GM18505 (cell line): ENCODE measurements at regions not wholly inside any gene's neighbourhood (a gene's known extent, or its start where the extent isn't known, plus 50 kb on each side); places are given as distances from the start of the nearest gene placed in this dataset.
"Not testable (repeated sequence)": the region's sequence is repeated elsewhere in the genome, so short reads cannot be mapped to it uniquely, and the experiment has no call there.

Experiments
- ATAC-seq: cut with Tn5 transposase; IDR thresholded peaks from one replicate; pipeline ENCODE4 v1.9.1; 2021; ENCODE audit not compliant: unreplicated experiment
- POLR2A ChIP-seq: IDR thresholded peaks from 4 replicates; pipeline ENCODE4 v1.6.1; 2011; ENCODE audit warnings: borderline replicate concordance; ENCODE audit not compliant: insufficient read depth, insufficient read length; ENCODE audit errors: extremely low read depth

DNA sequence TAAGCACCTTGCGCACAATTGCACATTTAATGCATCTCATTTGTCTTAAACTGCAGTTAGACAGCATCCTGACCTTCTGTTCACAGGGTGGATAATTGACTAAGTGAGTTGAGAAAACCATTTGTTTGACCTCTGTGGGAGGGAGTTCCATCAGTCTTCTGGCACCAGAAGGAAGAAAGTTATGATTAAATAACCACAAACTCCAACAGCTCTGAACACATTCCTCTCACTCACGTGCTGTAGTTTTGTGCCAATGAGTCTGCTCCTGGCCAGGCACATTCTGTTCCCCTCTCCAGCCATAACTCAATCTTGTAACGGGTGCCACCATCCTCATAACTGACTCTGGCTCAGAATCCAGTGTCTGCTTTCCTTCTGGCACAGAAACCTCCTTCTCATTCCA lies 817.2 kb downstream of the SLITRK1 start:
- no peak for TF ChIP-seq POLR2A
- ATAC-seq: no peak

GRCh38 chr13:83057119-83057518 lies 825.2 kb downstream of the SLITRK1 start:
- no peak for ATAC-seq
- no peak for TF ChIP-seq POLR2A

DNA sequence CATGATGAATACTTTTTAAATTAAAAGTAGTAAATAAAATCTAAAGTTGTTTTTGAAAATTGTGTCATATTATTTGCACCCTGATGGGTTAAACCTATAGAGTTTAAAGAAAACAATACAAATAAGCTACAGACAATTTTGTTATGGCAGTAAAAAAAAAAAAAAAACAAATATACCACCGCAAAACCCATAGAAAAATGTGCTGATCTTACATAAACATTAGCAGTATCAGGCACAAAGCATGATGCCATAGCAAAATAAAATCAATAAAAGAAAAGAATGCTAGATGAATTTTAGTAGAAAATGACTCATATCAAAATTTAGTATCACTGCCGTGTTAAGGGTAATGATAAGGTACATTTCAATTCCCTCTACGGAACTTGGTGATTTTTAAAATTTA lies 826.0 kb downstream of the SLITRK1 start:
- ATAC-seq: no peak
- TF ChIP-seq POLR2A: no peak

DNA sequence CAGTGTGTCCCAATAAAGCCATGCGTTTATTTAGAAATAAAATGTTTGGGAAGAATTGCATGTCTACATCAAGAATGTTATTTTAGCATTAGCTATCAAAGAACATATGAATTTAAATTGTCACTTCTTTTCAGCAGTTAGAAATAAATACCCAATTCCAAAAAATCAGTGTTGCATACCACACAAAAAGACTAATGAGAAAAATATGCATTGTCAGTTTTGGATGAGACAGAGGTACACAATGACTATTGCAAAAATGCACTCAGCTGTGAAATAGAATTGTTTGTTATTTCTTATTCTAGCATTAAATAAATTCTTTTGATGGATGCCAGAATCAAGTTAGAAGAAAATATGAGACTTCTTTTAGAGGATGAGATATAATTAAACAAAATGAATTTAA lies 833.9 kb downstream of the SLITRK1 start:
- TF ChIP-seq POLR2A: no peak
- no peak for ATAC-seq

DNA sequence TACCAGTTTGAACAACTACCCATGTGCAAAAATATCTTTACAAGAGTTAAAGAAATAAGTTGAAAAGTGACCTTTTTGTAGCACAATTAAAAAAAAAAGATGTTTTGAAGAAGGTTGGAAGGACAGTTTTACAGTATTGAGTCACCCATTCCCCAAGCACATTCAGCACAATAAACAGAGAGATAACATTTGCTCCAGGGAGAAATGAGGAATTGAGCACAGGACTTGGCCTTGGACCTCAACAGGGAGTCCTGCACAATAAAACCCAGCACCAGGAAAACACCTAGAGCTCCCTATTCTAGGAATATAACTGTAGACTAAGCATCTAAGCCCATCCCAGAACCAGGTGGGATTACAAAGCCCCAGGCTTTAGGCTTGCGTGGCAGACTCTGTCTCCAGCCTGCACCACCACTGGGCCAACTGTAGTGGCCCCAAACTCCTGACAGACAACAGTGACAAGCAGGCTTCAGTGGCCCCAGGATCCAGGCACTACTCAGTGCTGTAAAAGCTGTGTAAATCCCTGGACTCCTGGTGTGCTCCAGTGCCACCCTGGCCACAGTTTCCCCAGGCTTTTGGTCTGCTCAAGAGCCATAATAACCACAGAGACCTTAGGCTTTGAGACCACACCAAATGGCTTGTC lies 857.2 kb downstream of the SLITRK1 start:
- ATAC-seq: no peak
- no peak for TF ChIP-seq POLR2A

- ATAC-seq: no peak
- TF ChIP-seq POLR2A: no peak
Measured at GRCh38 chr13:83024232-83024631, 858.0 kb downstream of the SLITRK1 start.

DNA sequence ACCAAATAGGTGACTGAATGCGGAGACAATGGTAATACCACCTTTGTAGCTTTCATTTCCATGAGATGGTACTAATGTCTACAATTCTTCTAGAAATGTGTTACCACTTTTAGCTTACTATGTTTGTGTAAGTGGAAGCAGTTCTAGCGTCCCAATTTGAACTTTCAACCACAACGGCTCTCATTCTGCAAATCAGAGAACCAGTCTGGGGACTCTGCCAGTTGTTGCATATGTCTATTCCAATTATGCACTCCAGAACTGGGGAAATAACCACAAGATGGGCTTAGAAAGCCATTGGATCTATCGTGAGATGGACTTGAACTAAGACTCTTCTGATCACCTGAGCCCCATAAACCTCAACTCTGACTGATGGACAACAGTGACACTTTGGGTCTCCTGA lies 862.3 kb downstream of the SLITRK1 start:
- ATAC-seq: no peak
- no peak for TF ChIP-seq POLR2A

DNA sequence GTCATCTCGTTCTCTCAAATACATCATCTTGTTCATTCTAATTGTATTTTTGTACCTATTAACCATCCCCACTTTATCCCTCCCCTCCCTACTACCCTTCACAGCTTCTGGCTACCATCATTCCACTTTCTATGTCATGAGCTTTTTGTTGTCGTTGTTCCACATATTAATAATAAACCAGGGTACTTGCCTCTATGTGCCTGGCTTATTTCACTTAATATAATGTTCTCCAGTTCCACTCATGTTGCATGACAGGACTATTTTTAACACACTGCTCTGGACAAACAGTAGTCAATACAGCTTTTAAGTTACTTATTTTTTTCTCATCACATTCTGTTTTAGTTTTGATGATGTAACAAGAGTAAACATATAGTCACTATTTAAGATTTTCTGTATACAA lies 872.3 kb downstream of the SLITRK1 start:
- ATAC-seq: no peak
- TF ChIP-seq POLR2A: no peak

DNA sequence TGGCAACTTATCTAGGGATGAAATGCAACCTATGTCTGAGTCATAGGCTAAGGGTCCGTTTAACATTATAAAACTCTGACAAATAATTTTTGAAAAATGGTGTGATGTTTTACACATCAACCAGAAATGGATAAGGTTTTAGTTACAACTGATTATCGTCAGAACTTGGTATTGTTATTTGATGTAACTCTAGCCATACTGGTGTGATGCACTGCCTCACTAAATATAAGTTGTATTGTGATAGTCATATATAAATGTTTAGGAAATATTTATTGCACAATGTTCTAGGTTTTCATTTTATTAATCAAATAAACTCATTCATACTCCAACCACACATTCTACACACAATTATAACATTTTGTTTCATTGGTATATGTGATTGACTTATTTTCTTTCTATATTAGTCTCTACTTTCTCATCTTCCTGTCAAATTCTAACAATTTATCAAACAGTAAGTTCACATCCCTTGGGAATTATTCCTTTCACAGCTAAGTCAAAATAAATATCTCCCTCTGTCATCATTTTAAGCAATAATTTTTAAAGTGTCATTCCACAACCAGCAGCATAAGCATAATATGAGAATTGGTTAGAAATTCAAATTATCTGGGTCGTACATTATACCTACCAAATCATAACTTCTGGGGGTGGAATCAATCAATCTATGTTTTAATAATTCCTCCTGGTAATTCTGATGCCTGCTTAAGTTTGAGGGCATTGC lies 873.9 kb downstream of the SLITRK1 start:
- no peak for TF ChIP-seq POLR2A
- no peak for ATAC-seq

DNA sequence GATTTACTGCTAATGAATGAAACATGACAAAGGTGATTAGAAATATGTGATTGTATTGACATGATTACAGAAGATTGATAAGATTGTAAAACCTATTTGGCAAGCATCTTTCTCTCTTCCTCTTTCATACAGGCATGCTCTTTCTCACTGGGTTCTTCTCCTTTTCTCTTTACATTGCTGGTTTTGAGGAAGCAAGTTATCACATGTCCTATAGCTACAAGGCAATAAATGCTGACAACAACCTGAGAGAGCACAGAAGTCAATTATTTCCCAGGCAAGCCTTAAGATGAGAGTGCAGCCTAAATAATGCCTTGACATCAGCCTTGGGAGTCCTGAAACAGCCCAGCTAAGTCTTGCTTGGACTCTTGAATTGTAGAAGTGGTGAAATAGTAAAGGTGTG lies 875.0 kb downstream of the SLITRK1 start:
- no peak for ATAC-seq
- TF ChIP-seq POLR2A: no peak

GRCh38 chr13:83003185-83003584 lies 879.1 kb downstream of the SLITRK1 start:
- no peak for ATAC-seq
- TF ChIP-seq POLR2A: no peak

DNA sequence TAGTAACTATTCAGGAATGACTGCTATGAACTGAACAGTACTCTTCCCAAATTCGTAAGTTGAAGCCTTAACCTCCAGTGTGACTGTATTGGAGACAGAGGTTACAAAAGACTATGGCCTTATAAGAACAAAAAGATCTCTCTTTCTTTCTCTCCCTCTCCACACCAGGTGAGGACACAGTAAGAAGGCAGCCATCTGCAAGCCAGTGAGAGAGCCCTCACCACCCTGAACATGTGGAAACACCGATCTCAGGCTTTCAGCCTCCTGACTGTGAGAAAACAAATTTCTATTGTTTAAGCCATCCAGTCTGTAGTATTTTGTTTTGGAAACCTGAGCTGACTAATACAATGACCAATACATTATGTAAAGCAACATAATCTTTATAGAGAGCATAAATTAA lies 888.9 kb downstream of the SLITRK1 start:
- TF ChIP-seq POLR2A: no peak
- no peak for ATAC-seq

- TF ChIP-seq POLR2A: no peak
- no peak for ATAC-seq
Measured at GRCh38 chr13:82976499-82976898, 905.8 kb downstream of the SLITRK1 start.

DNA sequence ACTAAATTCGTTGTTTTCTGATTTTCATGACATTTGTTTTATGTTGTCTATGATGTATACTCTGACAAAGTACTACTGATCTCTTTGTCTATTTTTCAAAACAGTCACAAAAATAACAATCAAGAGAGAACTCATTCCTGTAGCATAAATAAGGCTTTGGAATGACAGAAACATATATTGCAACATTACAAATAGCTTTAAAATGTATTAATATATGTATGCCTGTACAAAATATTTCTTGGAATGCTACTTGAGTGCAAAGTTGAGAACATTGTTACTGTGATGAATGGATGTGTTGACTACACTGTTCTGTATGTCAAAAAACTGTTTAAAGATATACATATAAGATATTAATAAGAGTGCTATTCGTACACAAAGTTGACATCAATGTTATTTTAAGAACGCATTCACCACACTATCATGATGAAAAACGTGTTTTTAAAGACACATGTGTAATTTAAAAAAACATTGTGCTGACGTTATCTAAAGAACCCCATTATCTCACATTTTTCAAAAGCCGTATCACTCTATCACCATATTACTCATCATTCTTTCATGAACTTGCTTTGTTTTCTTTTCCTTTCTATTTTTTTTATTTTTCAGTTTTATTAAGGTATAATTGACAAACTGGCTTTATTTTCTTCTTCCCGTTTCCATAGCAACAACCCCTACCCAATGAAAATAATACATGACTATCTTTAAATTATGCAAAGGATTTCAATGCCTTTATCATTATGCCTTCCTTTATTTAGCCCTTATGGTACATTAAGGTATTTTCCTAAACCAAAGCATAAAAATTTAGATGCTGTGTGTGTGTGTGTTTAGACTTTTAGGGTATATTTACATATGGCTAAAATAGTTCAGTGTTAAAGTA lies 918.8 kb downstream of the SLITRK1 start:
- no peak for TF ChIP-seq POLR2A
- no peak for ATAC-seq

DNA sequence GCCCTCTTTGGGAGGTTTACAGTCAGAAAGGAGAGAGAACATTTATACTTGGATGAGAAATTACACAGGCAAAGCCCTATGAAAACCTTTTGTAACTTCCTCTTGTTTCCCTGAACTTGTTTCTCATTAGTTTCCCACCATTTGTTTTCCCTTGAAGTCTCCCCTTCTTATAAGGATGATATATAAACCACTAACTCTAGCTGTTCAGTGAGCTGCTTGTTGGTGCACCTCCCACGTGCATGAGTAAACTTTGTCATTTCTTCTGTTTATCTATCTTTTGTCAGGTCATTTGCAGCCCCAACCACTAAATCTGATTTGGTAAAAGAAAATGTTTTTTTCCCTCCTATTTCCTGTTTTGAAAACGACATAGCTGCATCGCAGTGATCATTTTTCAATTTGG lies 919.9 kb downstream of the SLITRK1 start:
- ATAC-seq: no peak
- TF ChIP-seq POLR2A: no peak

GRCh38 chr13:82961757-82962156 lies 920.5 kb downstream of the SLITRK1 start:
- no peak for ATAC-seq
- TF ChIP-seq POLR2A: no peak

DNA sequence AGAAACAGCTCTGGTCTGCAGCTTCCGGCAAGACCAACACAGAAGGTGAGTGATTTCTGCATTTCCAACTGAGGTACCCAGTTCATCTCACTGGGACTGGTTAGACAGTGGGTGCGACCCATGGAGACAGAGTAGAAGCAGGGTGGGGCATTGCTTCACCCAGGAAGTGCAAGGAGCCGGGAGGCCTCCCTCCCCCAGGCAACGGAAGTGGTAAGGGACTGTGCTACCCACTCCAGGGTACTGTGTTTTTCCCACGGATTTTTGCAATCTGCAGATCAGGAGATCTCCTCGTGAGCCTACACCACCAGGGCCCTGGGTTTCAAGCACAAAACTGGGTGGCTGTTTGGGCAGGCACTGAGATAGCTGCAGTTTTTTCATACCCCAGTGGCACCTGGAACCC lies 929.9 kb downstream of the SLITRK1 start:
- not testable (repeated sequence) for ATAC-seq
